HG03432 (cell line): ENCODE measurements at regions not wholly inside any gene's neighbourhood (a gene's known extent, or its start where the extent isn't known, plus 50 kb on each side); places are given as distances from the start of the nearest gene placed in this dataset.
"Not testable (repeated sequence)": the region's sequence is repeated elsewhere in the genome, so short reads cannot be mapped to it uniquely, and the experiment has no call there.

Experiments
- ATAC-seq: cut with Tn5 transposase; IDR thresholded peaks from one replicate; pipeline ENCODE4 v1.9.1; 2021; ENCODE audit warnings: mild to moderate bottlenecking, moderate library complexity; ENCODE audit not compliant: unreplicated experiment

GRCh38 chr17:31686495-31686894 lies 172.5 kb downstream of the COPRS start:
- no peak for ATAC-seq

GRCh38 chr17:31684901-31685300 lies 174.1 kb downstream of the COPRS start:
- ATAC-seq = no peak

DNA sequence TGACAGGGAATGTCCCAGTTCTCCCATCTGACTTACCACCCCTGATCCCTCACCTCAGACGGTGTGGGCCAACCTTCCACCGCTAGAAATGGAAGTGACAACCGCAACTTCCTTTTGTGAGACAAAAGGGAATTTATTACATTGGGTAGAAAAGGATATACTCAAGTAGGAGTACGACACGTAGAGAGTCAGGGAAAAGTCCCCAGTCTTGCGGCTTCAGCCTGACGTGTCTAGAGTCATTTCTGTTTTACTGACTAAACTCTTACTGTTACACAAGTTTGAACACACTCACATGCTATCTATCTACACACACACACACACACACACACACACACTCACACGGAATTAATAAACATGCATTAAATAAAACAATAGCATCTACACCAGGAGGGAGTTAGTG lies 178.9 kb downstream of the COPRS start:
- no peak for ATAC-seq

- no peak for ATAC-seq
These were observed 179.4 kb downstream of the COPRS start for GRCh38 chr17:31679667-31680066.

DNA sequence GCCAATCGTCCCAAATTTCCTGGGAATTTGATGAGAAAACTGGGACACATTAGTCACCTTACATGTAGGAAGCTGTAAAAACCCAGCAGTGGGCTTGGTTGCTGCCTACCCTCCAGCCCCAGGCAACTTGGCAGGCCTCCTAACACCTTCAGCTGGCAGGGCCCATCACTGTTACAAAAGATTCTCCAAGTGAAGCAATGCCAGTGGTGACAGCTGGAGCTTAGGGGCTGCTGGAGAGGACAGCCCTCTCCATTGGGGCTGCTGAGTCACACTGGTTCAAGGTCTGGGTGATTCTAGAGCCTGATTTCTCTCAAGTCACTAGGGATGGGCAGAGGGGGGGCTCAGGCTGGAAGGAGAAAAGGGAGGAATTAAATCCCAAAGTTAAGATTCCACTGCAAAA lies 180.6 kb downstream of the COPRS start:
- ATAC-seq = no peak

DNA sequence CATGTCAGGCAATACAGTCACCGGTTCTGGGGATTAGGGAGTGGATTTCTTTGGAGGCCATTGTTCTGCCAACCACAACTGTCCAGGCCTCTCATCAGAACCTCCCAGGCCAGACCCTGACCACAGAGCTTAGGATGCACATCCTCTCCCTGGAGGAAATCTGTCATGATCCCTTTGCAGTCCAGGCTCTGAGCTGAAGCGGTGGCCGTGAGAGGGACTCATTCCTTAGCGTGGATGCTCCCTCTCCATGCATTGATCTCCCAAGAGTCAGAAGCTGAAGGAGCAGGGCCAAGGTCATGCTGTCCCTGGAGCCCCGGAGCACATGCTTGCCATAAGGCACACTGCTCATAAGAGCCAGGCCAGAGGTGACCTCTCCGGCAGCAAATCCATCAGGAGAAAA lies 181.4 kb downstream of the COPRS start:
- no peak for ATAC-seq

DNA sequence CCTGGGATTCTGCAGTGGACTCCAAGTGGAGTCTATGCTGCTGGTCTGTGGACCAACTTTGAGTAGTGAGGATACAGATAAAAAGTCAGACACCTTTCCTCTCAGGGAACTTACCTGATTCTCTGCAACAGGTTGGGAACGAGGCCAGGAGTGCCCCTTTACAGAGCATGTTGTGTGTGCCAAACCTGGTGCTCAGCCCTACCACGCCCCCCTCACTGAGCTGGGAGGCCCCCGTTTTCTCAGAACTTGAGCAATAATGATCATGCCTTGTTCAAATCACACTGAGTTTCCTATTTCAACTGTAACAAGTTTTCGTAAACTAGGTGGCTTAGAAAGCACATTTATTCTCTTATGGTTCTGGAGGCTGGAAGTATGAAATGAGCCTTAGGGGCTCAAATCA lies 182.0 kb downstream of the COPRS start:
- ATAC-seq = no peak

DNA sequence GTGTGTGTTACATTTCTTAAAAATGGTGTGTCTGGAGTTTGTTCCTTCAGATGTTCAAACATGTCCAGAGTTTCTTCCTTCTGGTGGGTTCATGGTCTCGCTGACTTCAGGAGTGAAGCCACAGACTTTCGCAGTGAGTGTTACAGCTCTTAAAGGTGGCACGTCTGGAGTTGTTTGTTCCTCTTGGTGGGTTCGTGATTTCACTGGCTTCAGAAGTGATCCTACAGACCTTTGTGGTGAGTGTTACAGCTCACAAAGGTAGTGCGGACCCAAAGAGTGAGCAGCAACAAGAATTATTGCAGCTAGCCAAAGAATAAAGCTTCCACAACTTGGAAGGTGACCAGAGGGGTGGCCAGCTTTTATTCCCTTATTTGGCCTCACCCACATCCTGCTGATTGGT lies 183.7 kb downstream of the COPRS start:
- not testable (repeated sequence) for ATAC-seq

GRCh38 chr17:31674717-31675349 lies 184.2 kb downstream of the COPRS start:
- no peak for ATAC-seq

DNA sequence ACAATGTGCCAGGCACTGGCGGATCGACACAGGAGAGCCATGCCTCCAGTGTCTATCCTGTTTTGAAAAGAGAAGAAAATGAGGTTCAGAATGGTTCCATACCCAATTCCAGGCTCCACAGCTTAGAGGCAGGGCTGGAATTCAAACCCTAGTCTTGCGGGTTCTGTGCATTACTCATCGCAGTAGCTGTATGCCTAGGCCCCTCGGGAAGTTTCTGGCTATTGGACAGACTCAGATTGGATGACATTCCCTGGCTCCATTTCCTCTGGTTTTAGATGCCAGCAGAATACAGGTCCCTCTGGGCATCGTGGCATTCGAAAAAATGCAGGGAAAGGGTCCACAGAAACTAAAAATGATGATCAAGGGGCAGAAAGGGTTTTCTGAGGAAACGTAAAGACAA lies 184.7 kb downstream of the COPRS start:
- ATAC-seq = no peak

- no peak for ATAC-seq
These were observed 186.0 kb downstream of the COPRS start for GRCh38 chr17:31673076-31673475.

DNA sequence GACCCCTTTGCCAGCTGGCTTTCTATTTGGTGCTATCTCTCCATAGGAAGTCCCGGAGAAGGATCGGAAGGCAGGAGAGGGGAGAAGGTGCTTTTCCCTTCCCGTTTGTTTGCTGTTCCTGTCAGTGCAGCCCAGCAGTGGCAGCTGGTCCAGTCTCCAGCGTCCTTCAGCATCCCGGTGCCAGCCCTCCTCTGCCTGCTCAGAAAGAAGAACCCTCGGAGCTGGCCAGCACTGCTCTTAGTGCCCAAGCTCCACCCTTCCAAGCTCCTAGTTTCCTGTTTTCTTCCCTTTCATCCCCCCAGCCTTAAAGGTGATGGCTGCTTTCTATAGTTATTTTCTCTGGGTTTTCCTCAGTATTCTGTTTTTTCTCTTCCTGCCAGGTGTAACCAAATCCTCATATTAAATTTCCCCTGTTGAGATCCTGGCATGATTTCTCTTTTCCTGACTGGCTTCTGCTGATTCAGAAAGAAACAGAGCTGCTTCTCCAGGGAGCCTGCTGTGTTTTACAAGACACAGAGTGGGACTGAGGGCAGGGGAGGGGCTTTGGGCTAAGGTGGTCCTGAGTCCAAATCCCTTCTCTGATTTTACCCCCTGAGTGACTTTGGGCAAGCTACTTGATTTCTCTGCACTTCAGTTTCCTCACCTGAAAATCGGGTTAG lies 186.8 kb downstream of the COPRS start:
- no peak for ATAC-seq

DNA sequence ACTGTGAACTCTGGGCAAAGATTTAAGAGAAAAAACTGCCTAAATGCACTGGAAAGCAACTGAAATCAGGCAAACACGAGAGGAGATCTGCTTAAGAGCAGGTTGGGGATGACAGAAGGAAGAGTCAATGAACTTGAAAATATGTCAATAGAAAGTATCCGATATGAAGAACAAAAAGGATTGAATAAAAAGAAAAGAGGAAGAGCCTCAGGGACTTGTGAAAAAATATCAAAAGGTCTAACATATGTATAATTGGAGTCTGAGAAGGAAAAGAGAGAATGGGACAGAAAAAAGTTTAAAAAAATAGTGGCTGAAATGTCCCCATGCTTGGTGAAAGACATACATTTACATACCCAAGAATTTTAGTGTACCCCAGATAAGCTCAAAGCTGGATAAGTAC lies 195.5 kb downstream of the COPRS start:
- no peak for ATAC-seq

GRCh38 chr17:31660684-31661083 lies 198.4 kb downstream of the COPRS start:
- ATAC-seq = no peak

DNA sequence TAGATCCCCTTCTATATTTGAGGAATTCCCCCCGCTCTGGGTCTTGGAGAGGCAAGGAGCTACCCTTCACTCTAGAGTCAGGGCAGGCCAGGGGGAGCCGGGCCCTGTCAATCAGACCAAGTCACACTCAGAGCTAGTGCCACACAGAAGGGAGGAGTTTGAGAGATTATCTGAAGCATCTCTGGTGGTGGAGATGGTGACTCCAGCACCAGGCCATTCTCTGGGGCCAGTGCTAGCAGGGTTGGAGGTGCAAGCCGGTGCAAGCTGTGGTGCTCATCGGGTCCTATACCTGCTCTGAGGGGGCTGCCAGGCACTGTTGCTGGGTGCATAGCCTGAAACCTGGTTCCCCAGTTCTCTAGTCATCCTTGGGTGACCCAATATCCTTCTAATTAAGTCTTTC lies 201.2 kb downstream of the COPRS start:
- no peak for ATAC-seq

GRCh38 chr17:31654936-31655335 lies 204.1 kb downstream of the COPRS start:
- ATAC-seq = no peak

GRCh38 chr17:31653691-31654090 lies 205.4 kb downstream of the COPRS start:
- no peak for ATAC-seq

GRCh38 chr17:31650756-31651520 lies 208.1 kb downstream of the COPRS start:
- ATAC-seq = no peak

DNA sequence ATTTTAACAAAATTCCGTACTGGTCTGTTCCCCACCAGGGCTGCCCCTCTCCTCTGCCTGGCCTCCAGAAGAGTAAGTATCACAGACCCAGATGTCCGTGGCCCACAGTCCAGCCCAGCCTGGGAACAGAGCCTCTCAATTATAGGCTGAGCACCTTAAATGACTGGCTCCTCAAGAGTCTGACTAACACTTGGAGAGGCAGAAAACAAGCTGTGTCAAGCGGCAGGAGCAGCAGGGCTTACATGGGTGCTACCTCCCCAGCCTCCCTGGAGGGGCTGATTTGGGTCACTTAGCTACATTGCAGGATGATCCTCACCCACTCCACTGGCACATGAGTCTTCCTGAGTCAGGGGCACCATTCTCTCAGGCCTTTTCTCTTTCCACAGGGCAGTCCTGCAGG lies 209.7 kb downstream of the COPRS start:
- ATAC-seq = no peak

GRCh38 chr17:31647661-31648060 lies 211.4 kb downstream of the COPRS start:
- ATAC-seq = no peak

GRCh38 chr17:31646642-31647041 lies 212.4 kb downstream of the COPRS start:
- no peak for ATAC-seq

GRCh38 chr17:31645351-31645750 lies 213.7 kb downstream of the COPRS start:
- ATAC-seq = no peak
